Liver (tissue), 7 donors: ENCODE measurements at regions not wholly inside any gene's neighbourhood (a gene's known extent, or its start where the extent isn't known, plus 50 kb on each side); places are given as distances from the start of the nearest gene placed in this dataset.

Experiments
- DNase-seq: peaks from one replicate; pipeline ENCODE4 v3.0.0-alpha.2; 2017; ENCODE audit warnings: low spot score
- H3K27ac ChIP-seq, 2 donors: one replicate each; pipeline ENCODE4 v1.7.0; 2013; ENCODE audit warnings: inconsistent platforms in 2 of 2, low read length in 2 of 2, control low read depth in 1 of 2, low read depth in 1 of 2, mild to moderate bottlenecking in 1 of 2
- H3K27me3 ChIP-seq, 4 donors: one replicate each; pipeline versions ENCODE4 v1.6.1 to v1.7.0; 2013; ENCODE audit warnings: low read length in 3 of 4, inconsistent platforms in 1 of 4, mild to moderate bottlenecking in 1 of 4, moderate library complexity in 1 of 4; ENCODE audit not compliant: control insufficient read depth in 4 of 4, insufficient read depth in 4 of 4
- H3K36me3 ChIP-seq, 4 donors: one replicate each; pipeline versions ENCODE4 v1.6.1 to v1.7.0; 2013; ENCODE audit warnings: low read length in 3 of 4, mild to moderate bottlenecking in 3 of 4, low read depth in 1 of 4, moderate library complexity in 1 of 4; ENCODE audit not compliant: control insufficient read depth in 4 of 4, insufficient read depth in 3 of 4
- H3K4me1 ChIP-seq, 4 donors: one replicate each; pipeline versions ENCODE4 v1.6.1 to v1.7.0; 2013; ENCODE audit warnings: low read length in 3 of 4, mild to moderate bottlenecking in 3 of 4, moderate library complexity in 1 of 4; ENCODE audit not compliant: control insufficient read depth in 4 of 4, insufficient read depth in 4 of 4
- H3K4me3 ChIP-seq, 3 donors: one replicate each; pipeline versions ENCODE4 v1.6.1 to v1.7.0; 2013; ENCODE audit warnings: low read length in 3 of 3, control low read depth in 1 of 3, low read depth in 1 of 3, mild to moderate bottlenecking in 1 of 3
- H3K9ac ChIP-seq, 2 donors: one replicate each; pipeline ENCODE4 v1.7.0; 2013; ENCODE audit warnings: low read length in 2 of 2, mild to moderate bottlenecking in 2 of 2, moderate library complexity in 2 of 2, control low read depth in 1 of 2, low read depth in 1 of 2
- H3K9me3 ChIP-seq, 4 donors: one replicate each; pipeline versions ENCODE4 v1.6.1 to v1.7.0; 2013; ENCODE audit warnings: low read length in 3 of 4; ENCODE audit not compliant: control insufficient read depth in 4 of 4
- FOXA1 ChIP-seq: IDR thresholded peaks from 2 replicates; pipeline ENCODE4 v1.6.1; 2016; ENCODE audit warnings: antibody characterized with exemption
- NR2F2 ChIP-seq: IDR thresholded peaks from 2 replicates; pipeline ENCODE4 v1.6.1; 2016; ENCODE audit warnings: antibody characterized with exemption
- RAD21 ChIP-seq, 2 donors: IDR thresholded peaks; 2 replicates each; pipeline ENCODE4 v1.6.1; 2016; ENCODE audit warnings: antibody characterized with exemption in 2 of 2, mild to moderate bottlenecking in 2 of 2
- REST ChIP-seq: IDR thresholded peaks from 2 replicates; pipeline ENCODE4 v1.6.1; 2016; ENCODE audit warnings: antibody characterized with exemption, mild to moderate bottlenecking
- RXRA ChIP-seq, 2 donors: IDR thresholded peaks; 2 replicates each; pipeline ENCODE4 v1.6.1; 2017 to 2018; ENCODE audit warnings: antibody characterized with exemption in 2 of 2, mild to moderate bottlenecking in 1 of 2
- YY1 ChIP-seq: IDR thresholded peaks from 2 replicates; pipeline ENCODE4 v1.6.1; 2016; ENCODE audit warnings: antibody characterized with exemption, mild to moderate bottlenecking
- ZBTB33 ChIP-seq: IDR thresholded peaks from 2 replicates; pipeline ENCODE4 v1.6.1; 2016; ENCODE audit warnings: antibody characterized with exemption
- WGBS: extraction: QIAGEN DNeasy Blood & Tissue Kit; methylation state at CpG from one replicate; pipeline ENCODE4 v1.1.7; 2013; 5-methylcytosine and 5-hydroxymethylcytosine counted together
- donor health status: healthy.
- donor health status: healthy.
- donor health status: healthy.
- donor health status: healthy.

- Histone ChIP-seq H3K27ac (no peak overlapping the region), H3K36me3 (no peaks in the 10 kb centered on the region), H3K9ac (no peak overlapping the region), H3K9me3 (peaks cover 0 to 4% (median 0%) of the 10 kb centered on the region in 4 donors), H3K4me1 (no peaks in the 10 kb centered on the region), H3K4me3 (no peak overlapping the region), H3K27me3 (peaks cover 0 to 4% (median 1%) of the 10 kb centered on the region in 4 donors)
- no peak for TF ChIP-seq REST
- TF ChIP-seq NR2F2 = no peak
- TF ChIP-seq RXRA (IDR thresholded peaks at IDR 0.05) = no peak
- no peak for TF ChIP-seq RAD21 (IDR thresholded peaks at IDR 0.05)
- TF ChIP-seq ZBTB33 = no peak
- TF ChIP-seq FOXA1 = no peak
- WGBS = 90% methylated on average over 8 of the region's 8 CpGs
- no peak for DNase-seq
Measured at GRCh38 chr2:780581-780980, 103.4 kb upstream of the TMEM18 start.

GRCh38 chr2:780002-780401 is 102.8 kb upstream of the TMEM18 start:
- H3K9ac ChIP-seq = no peak overlapping the region
- H3K27ac ChIP-seq = no peak overlapping the region
- 60% methylated on average over 9 of the region's 9 CpGs for WGBS
- no peaks in the 10 kb centered on the region for H3K36me3 ChIP-seq
- H3K9me3 ChIP-seq = peaks cover 0 to 4% (median 0%) of the 10 kb centered on the region in 4 donors
- H3K4me1 ChIP-seq = no peaks in the 10 kb centered on the region
- no peak for DNase-seq
- TF ChIP-seq RAD21 (IDR thresholded peaks at IDR 0.05) (no peak), YY1 (no peak)
- peaks cover 0 to 4% (median 1%) of the 10 kb centered on the region in 4 donors for H3K27me3 ChIP-seq
- no peak overlapping the region for H3K4me3 ChIP-seq

GRCh38 chr2:778731-779350 is 101.6 kb upstream of the TMEM18 start:
- H3K9me3 ChIP-seq = peaks cover 0 to 4% (median 0%) of the 10 kb centered on the region in 4 donors
- H3K9ac ChIP-seq = no peak overlapping the region
- no peaks in the 10 kb centered on the region for H3K4me1 ChIP-seq
- no peaks in the 10 kb centered on the region for H3K36me3 ChIP-seq
- peaks cover 0 to 4% (median 1%) of the 10 kb centered on the region in 4 donors for H3K27me3 ChIP-seq
- no peak for DNase-seq
- no peak overlapping the region for H3K4me3 ChIP-seq
- H3K27ac ChIP-seq = no peak overlapping the region
- 73% methylated on average over 17 of the region's 17 CpGs for WGBS
- no peak for TF ChIP-seq YY1
